Anterior cingulate cortex (tissue), 58 donors: ENCODE measurements at regions not wholly inside any gene's neighbourhood (a gene's known extent, or its start where the extent isn't known, plus 50 kb on each side); places are given as distances from the start of the nearest gene placed in this dataset.
"Not testable (repeated sequence)": the region's sequence is repeated elsewhere in the genome, so short reads cannot be mapped to it uniquely, and the experiment has no call there.

ENCODE experiments used
- DNase-seq, 58 donors: peaks; one replicate each; lab custom pipeline; 2025; lab: John Stamatoyannopoulos, UW

DNA sequence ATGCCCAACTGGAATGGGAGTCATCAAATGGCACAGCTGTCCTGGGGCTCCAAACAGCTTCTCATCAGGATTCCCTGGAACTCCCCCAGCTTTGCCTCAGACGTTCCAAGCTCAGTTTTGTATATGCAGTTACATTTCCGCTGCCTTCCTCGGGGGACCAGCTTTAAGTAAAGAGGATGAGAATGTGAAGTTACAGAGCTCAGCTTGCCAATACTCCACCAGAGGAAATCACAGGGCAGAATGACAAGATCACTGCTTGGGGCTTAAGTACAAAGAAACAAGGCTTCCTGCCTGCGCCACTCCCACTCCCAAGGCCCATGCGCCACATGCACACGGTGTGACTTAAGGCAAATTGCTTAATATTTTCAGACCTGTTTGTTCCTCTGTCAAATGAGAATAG is 272.4 kb upstream of the CDH11 start:
- no peak for DNase-seq

DNA sequence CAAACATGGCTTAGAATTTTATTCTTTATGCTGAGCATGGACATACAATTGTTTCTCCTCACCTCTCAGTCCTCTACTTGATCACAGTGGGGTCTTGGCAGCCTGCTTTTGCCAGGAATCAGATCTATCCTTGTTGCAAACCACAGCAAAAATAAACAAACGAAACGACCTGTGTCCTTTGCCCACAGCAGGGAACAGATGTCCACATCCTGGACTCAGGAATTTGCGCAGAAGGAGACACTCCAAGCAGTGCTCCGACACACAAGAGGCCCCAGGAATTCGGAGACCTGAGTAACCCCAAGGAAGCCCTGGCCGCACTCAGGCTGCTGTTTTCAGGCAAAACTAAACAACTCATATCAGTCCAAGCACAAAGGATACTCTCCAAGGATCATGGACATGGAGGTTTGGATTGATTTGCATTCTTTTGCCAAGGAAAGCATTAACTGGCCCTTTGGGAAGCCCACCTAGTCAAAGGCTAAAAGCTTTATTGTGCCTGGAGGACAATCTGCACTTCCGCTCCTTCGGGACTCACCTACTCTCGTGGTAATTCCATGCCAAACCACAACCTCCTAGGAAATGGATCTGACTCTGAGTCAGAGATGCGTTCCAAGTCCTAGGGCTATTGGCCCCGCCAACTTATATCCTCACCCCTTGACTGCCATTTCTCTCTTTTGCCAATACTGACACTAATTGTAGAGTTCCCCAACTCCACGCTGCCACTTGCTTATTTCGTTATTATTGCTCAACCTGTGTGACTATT is 271.1 kb upstream of the CDH11 start:
- DNase-seq: no peak

DNA sequence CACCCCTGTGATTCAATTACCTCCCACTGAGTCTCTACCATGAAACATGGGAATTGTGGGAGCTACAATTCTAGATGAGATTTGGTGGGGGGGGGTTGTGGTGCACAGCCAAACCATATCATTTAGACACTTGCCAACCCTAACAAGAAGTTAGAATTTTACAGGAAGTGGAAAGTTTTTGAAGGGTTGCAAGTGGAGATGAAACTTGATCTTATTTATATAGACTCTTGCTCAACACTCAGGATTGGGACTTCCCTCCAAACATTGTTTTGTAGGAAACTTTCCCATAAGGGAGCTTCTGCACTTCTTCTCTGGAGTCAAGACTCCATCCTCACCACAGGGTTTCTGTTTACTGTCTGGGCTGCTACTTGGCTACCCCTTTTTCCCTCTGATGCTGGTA is 266.7 kb upstream of the CDH11 start:
- DNase-seq: no peak

DNA sequence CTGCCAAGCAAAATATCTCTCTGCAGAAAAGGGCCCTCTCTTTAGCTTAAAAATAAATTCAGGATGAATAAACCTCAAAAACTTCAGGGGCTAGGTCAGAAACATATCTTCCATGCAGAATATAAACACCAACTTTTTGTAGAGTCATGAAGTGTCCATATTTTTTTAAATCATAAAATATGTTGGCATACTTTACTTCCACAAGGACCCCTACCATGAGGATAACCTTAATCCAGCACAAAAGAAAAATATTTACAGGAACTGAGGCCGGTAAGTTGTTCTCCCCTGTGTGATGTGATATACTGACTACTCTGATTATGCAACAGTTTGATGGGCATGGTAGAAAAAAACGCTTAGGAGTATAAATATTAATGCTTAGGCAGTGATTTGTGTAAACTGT is 264.8 kb upstream of the CDH11 start:
- no peak for DNase-seq

DNA sequence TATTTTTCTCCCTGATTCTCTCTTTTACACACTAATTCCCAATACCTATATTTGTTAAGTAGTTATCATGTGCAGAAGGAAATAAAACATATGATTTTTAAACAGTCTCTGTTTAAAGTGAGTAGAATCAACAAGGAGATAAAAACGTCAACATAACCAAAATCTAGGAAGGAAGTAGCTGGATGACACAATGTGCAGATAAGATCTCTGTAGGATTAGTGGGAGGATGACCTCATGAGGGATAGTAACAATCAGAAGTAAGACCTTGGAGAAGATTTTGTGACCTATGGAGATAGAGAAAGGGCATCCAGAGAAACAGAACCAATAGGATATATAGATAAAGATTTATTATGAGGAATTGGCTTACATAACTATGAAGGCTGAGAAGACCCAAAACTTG is 262.6 kb upstream of the CDH11 start:
- DNase-seq: no peak

DNA sequence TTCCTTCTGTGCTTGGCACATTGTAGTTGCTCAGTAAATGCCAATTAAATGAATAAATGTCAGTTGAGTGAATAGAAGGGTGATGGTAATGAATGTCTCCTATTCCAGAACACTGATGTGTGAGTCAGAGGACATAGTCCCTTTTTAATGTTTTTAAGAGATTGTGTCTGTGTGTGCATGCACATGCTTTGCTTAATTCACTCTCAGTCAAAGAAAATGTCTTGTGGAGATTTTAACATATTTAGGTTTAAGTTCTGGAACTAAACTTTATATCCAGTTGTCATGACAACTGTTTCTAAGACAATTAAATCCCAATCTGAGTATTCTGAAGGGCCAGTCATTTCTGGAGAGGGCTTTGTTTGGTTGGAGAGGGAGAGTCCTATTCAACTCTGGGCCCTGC is 255.3 kb upstream of the CDH11 start:
- no peak for DNase-seq

DNA sequence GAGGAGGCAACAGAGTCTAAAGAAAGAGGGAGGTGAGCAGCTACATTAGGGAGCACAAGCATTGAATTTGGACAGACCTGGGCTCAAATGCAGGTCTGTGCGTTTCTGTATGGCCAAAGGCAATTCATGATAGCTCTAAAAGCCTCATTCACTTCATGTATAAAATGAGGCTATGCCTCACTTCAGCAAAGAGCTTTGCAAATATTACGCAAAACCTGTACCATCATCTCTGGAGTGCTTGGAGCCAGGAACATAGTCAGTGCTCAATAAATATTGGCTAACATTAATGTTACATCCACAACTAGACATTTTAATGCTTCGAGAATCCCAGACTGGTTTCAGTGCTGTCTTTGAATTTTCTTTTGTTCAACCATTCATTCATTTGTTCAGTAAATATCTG is 254.7 kb upstream of the CDH11 start:
- no peak for DNase-seq

DNA sequence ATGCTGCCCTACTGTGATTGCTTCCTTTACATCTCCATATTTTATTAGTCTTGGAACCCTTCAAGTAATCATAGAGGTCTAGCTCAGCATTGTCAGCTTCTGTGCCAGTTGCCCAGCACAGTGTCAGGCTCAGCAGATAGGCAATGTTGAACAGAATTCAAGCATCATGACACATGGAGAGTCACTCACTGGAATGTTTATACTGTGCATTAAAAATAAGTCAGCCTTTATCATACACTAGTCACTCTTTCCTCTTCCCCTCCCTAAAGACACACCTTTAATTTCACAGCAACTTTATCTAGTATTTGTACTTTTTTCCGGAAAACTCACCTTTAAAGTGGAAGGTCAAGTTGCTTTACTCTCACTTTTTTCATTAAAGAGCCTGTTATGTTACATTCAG is 253.8 kb upstream of the CDH11 start:
- no peak for DNase-seq

DNA sequence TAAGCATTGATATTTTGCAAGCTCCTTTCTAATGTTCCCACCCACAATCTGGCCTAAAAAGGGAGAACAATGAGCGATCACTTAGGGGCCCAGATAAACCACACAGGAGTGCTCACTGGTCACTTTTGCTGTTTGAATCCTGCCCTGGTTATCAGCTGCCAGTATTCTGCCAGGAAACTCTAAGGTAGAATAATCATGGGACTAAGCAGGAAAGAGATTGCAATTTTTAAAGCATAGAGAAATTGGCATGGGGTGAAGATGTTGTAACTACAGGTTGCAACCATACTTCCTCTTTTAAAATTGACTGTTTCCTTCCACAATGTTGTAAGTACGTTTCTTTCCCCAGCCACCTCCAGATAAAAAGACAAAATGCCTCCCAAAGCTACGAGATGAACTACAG is 251.2 kb upstream of the CDH11 start:
- DNase-seq: no peak

DNA sequence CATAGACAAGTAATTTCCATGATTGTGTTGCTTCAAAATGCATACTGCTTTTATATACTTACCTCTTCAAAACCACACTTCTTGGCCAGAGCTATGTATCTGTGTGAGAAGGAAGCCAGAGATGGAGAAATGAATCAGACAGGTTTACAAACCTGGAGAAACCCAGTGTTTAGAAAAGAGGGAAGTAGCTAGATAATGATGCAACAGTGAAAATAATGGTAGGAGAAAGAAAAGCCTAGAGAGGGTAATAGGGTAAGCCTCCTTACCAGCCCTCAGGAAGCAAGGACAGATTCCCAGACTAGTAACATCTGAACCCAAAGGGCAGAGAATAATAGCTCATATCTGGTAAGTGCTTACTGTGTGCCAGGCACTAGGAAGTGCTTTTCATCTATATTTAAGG is 250.3 kb upstream of the CDH11 start:
- DNase-seq: no peak

DNA sequence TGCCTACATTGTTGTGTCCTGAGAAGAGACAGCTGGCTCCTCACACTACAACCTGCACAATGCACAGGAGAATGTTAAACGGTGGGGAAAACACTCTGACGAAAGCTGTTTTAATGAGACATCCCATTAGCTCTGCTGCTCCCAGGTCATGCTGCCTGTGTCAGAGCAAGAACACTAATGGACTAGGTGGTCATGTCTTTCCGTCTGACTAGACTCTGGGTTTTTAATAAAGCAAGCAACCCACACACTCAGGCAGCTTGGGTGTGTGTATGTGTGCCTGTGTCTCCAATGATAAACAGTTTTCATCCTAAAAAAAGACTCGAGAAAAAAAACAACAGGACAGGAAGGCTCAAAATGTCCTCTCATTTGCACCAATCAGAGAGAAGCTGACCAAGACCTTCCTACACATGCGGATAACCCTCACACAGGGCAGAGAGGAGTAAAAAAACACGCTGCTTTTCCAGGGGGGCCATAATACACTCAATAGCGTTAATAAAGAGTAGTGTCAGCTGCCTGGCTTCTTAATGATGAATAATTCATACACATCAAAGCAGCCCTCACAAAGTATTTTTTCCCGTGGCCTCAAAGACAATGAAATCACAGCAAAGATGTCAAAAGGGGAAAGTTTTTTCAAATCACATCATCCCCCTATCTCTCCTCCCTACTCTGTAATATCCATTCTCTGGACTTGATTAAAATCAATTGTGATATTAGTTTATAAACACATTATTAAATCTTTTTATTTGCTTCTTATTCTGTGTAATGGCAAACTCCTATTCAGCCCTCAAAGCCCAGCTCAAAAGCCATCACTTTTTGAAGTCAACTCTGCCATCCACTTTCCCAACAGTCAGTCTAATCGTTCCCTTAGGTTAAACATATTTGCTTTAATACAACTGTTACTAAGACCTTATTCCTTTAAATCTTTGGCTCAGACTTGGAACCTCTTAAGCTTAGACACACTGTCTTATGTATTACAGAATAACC is 244.2 kb upstream of the CDH11 start:
- no peak for DNase-seq

DNA sequence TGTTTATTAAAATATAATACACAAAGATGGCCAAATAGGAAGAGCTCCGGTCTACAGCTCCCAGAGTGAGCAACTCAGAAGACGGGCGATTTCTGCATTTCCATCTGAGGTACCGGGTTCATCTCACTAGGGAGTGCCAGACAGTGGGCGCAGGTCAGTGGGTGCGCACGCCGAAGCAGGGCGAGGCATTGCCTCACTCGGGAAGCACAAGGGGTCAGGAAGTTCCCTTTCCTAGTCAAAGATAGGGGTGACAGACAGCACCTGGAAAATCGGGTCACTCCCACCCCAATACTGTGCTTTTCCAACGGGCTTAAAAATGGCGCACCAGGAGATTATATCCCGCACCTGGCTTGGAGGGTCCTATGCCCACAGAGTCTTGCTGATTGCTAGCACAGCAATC is 234.9 kb upstream of the CDH11 start:
- DNase-seq: not testable (repeated sequence)

DNA sequence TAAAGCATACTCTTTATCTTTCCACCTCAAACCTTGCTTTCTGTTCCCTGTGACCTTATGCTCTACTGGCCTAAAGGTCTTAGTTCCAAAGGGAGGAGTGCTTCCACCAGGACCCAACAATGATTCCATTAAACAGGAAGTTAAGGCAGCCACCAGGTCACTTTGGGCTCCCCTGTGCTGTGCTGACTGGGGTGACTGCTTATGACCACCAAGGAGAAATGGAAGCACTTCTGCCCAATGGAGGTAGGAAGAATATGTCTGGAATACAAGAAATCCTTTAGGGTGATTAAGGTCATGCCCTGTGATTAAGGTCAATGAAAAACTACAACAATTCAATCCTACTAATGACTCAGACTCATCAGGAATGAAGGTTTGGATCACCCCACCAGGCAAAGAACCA is 233.8 kb upstream of the CDH11 start:
- no peak for DNase-seq

DNA sequence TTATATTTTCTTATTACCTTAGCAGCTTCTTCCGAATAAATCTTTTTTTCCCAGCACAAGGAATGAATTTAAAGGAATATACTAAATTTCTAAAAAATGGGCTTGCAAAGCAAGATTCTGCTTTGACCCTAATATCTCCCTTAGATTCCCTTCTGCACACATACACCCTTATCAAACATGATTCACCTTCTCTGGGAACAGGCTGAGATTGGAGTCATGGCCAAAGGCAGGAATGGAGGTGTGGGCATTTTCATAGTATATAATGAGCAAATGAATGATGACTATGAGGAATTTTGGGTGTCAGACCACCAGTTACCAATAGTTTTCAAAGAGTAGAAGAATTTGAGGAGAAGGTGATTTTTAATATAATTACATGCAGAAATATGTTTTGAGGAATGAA is 231.3 kb upstream of the CDH11 start:
- no peak for DNase-seq

DNA sequence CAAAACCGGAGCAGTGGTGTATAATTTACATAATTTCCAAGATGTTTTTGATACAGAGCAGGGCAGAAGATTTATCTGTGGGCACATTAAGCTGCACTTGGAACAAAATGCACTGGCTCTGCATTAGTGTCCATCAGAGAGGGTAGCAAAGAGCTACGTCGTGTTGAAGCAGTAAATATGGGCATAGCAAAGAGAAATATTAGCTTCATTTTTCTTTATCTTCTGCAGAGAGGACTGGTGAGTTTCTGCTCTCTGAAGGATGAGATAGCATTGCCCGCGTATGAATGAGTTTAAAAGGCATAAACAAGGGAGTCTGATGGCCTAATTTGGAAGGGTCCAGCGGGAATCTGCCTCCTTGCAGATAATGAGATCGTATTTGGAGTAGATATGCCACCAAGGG is 227.8 kb upstream of the CDH11 start:
- no peak for DNase-seq

DNA sequence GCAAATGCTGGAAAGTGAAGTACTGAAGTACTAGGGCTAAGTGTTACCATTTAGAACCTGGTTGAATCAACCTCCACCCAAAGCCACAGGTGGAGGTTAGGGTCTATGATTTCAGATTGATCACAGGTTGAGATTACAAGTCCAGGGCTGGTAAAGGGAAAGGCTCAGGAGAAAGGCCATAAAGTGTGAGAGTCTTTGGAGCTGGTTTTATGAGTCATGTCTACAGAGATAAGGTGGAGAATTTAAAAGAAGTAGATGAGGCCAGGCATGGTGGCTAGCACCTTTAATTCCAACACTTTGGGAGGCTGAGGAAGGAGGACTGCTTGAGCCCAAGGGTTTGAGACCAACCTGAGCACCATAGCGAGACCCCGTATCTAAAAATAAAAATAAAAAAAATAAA is 221.7 kb upstream of the CDH11 start:
- no peak for DNase-seq

DNA sequence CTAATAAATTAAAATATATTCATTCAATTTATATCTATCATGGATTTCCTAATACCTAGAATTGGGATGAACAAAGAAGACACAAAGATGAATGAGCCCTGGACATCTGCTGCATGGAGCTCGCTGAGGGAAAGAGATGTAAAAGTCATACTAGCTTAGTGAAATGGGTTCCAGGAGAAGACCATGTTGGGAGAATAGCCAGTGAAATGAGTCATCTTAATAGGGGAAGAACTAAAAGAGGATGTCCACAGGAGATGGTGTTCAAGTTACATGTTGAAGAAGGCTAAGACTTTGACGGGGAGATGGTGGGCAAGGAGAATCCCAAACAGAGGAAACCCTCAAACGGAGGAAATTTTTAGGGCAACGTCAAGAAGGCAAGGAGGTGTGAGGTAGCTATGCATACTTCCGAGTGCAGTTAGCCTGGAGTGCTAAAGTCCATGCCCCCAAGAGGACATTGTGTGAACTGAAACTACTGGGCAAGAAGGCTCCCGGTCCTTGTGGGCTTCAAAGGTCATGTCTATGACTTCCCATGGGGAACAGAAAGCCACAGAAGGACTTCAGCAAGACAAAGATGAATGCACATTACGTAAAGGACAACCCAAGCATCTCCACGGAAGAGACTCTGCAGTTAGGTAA is 220.5 kb upstream of the CDH11 start:
- DNase-seq: no peak

DNA sequence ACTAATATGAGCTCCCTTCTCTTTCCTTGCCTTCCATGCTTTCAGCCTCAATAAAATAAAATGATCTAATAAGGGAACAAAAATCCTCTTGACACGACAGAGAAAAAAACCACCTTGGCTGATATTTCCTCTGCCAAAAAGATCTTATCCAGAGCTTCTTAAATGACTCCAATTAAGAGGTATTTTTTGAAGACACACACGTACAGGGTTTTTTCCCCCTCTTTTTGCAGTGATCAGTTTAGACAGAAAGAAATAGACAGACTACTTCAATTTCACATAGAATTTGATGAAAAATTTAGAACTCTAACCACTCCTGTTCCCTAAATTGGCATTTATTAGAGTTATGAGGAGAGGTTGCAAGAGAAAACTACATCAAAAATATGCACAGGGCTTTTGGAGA is 217.2 kb upstream of the CDH11 start:
- DNase-seq: no peak

DNA sequence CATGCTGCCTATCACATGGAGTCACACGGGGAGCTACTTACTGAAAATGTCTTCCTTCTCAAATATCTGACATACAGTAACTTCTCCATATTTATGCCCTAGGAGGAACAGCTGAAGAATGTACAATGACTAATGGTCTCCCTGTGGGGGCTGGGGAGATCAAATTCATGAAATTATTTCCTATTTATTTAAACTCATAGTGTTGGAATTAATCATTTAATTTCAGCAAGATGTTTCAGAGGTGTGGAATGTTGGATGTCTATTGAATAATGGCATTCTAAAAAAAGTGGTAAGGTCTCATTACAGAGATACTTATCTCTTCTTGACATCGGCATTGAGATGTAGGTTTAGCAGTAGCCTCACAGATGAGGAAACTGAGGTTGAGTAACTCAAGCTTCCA is 214.3 kb upstream of the CDH11 start:
- DNase-seq: no peak

DNA sequence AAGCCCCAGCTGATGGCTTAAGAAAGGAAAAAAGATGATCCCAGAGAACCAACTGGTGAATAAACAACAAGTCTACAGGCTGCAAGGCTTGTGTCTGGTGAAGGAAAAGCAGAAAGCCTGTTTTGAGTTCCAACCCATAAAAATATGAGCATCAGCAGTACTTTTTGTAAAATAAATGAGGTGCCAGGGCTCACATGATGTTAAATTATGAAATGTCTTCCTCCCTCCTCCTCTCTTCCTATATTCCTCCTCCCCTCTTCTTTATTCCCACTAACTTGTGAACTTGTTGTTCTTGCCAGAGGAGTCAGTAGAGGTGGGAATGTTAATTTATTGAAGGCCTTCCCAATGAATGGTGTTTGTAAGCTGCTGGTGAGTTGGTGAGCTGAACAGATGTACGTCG is 212.2 kb upstream of the CDH11 start:
- DNase-seq: no peak

DNA sequence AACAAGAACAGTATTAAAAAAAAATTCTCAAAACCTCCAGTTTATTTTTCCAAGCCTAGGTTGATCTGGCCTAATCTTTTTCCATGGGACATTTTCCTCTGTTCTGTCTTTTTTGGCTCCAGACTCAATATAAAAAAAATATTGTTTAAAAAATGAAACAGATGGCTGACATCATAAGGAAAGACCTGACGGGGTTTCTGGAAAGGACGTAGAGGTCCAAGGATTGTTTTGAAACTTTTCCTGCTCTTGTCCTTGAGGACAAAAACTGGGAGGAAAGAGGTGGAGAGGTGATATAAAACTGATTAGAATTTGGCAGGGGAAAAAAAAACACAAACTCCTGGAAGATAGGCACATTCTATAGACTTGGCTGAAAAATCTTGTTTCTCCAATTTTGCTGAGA is 211.4 kb upstream of the CDH11 start:
- no peak for DNase-seq
